ENCODE measurements at regions not wholly inside any gene's neighbourhood (a gene's known extent, or its start where the extent isn't known, plus 50 kb on each side); places are given as distances from the start of the nearest gene placed in this dataset.

DNA sequence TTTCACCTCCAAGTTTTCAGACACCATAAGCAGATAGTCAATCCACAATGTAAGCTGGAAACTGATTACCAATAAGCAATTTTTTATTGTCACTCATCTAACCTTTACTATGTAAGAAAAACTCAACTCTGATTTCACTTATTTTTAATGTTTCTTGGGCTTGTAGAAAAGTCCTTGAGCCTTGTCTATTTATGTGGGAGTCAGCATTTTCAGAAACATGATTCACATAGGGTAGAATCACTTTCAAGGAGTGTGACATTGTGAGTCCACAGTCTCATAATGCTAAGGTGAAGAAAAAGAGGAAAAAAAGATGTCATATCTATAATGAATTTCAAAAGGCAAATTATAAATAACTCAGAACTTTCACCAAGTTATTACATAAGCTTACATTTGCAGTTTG is 2167.9 kb upstream of the C9orf72 start:
- TF ChIP-seq, protein P1, sequence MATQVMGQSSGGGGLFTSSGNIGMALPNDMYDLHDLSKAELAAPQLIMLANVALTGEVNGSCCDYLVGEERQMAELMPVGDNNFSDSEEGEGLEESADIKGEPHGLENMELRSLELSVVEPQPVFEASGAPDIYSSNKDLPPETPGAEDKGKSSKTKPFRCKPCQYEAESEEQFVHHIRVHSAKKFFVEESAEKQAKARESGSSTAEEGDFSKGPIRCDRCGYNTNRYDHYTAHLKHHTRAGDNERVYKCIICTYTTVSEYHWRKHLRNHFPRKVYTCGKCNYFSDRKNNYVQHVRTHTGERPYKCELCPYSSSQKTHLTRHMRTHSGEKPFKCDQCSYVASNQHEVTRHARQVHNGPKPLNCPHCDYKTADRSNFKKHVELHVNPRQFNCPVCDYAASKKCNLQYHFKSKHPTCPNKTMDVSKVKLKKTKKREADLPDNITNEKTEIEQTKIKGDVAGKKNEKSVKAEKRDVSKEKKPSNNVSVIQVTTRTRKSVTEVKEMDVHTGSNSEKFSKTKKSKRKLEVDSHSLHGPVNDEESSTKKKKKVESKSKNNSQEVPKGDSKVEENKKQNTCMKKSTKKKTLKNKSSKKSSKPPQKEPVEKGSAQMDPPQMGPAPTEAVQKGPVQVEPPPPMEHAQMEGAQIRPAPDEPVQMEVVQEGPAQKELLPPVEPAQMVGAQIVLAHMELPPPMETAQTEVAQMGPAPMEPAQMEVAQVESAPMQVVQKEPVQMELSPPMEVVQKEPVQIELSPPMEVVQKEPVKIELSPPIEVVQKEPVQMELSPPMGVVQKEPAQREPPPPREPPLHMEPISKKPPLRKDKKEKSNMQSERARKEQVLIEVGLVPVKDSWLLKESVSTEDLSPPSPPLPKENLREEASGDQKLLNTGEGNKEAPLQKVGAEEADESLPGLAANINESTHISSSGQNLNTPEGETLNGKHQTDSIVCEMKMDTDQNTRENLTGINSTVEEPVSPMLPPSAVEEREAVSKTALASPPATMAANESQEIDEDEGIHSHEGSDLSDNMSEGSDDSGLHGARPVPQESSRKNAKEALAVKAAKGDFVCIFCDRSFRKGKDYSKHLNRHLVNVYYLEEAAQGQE (IDR thresholded peaks at IDR 0.05; ENCODE audit: insufficient read depth in 1 of 2, low read depth in 2 of 2, low read length in 1 of 2): no peak
- TF ChIP-seq, protein P2, sequence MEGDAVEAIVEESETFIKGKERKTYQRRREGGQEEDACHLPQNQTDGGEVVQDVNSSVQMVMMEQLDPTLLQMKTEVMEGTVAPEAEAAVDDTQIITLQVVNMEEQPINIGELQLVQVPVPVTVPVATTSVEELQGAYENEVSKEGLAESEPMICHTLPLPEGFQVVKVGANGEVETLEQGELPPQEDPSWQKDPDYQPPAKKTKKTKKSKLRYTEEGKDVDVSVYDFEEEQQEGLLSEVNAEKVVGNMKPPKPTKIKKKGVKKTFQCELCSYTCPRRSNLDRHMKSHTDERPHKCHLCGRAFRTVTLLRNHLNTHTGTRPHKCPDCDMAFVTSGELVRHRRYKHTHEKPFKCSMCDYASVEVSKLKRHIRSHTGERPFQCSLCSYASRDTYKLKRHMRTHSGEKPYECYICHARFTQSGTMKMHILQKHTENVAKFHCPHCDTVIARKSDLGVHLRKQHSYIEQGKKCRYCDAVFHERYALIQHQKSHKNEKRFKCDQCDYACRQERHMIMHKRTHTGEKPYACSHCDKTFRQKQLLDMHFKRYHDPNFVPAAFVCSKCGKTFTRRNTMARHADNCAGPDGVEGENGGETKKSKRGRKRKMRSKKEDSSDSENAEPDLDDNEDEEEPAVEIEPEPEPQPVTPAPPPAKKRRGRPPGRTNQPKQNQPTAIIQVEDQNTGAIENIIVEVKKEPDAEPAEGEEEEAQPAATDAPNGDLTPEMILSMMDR (IDR thresholded peaks at IDR 0.05): no peak
